Nephron (organoid): ENCODE measurements at regions not wholly inside any gene's neighbourhood (a gene's known extent, or its start where the extent isn't known, plus 50 kb on each side); places are given as distances from the start of the nearest gene placed in this dataset.

Experiments used
- H3K27ac Mint-ChIP-seq, 3 experiments: 2 replicates each; pipeline ENCODE4 v1.8.0; 2020; ENCODE audit warnings: mixed read lengths in 3 of 3, mild to moderate bottlenecking in 2 of 3, moderate library complexity in 1 of 3
- H3K27me3 Mint-ChIP-seq: 2 replicates; pipeline ENCODE4 v1.8.0; 2021; ENCODE audit warnings: low read depth, mild to moderate bottlenecking, moderate library complexity, mixed read lengths
- H3K36me3 Mint-ChIP-seq: 2 replicates; pipeline ENCODE4 v1.8.0; 2020; ENCODE audit warnings: low read depth, mixed read lengths
- H3K4me1 Mint-ChIP-seq: 2 replicates; pipeline ENCODE4 v1.8.0; 2020; ENCODE audit warnings: mixed read lengths
- H3K4me3 Mint-ChIP-seq, 3 experiments: 2 replicates each; pipeline ENCODE4 v1.8.0; 2020; ENCODE audit warnings: mild to moderate bottlenecking in 3 of 3, mixed read lengths in 3 of 3, moderate library complexity in 2 of 3
- H3K9me3 Mint-ChIP-seq: 2 replicates; pipeline ENCODE4 v1.8.0; 2020; ENCODE audit warnings: mixed read lengths
- CTCF ChIP-seq, 3 experiments: fragments of 200-600 bp; sonication (generic); IDR thresholded peaks; one replicate each; pipeline ENCODE4 v1.5.0; 2021; ENCODE audit warnings: antibody characterized with exemption in 3 of 3; ENCODE audit not compliant: unreplicated experiment in 3 of 3

DNA sequence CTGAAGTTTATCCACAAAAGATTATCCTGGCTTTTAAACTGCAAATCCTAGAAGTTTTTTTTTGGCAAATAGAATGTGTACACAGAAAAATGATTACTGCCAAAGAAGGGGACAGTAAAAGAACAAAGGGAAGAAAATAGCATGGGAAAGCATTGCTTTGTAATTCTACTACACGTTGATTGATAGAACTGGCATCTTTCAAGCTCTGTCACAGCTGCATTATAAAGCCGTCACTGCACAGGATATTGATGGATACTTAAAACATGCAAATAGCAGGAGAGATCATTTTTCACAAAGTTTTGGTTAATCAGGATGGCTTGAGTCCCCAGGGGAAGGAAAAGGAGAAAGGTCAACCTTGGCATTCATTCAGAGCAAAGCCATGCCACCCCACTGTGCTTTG, 183.7 kb upstream of the RRP15 start:
- no peak for TF ChIP-seq CTCF (IDR thresholded peaks at IDR 0.05; ENCODE audit: unreplicated experiment in 3 of 3)
- Mint-ChIP-seq H3K4me3 (no peak overlapping the region), H3K4me1 (no peaks in the 10 kb centered on the region), H3K27ac (no peak overlapping the region), H3K36me3 (no peaks in the 10 kb centered on the region), H3K9me3 (peaks cover 12% of the 10 kb centered on the region), H3K27me3 (no peaks in the 10 kb centered on the region)

GRCh38 chr1:218108034-218108433, 177.1 kb upstream of the RRP15 start:
- Mint-ChIP-seq H3K4me3 (no peak overlapping the region), H3K27me3 (no peaks in the 10 kb centered on the region), H3K27ac (no peak overlapping the region), H3K4me1 (no peaks in the 10 kb centered on the region), H3K9me3 (peaks cover 10% of the 10 kb centered on the region), H3K36me3 (no peaks in the 10 kb centered on the region)
- no peak for TF ChIP-seq CTCF (IDR thresholded peaks at IDR 0.05; ENCODE audit: unreplicated experiment in 3 of 3)

DNA sequence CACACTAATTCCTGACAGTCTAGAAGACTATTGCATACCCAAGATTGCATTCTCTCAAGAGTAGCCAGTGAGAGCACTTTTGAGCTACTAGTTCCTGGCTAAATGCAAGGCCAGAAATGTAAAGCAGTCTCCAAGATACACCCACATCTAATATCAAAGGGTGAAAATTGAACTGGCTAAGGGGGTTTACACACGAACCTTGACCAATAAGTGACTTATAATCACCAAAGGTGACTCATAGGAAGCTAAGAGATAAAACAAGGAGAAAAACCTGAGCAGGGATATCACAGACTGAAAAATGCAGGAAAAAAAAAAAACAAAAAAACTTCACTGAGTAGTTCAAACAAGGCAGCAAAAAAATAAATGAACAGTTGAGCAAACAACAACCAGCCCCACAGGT, 172.2 kb upstream of the RRP15 start:
- Mint-ChIP-seq H3K4me3 (no peak overlapping the region), H3K27ac (peak overlapping the region in 1 of 3 experiments; percentile 54), H3K36me3 (no peaks in the 10 kb centered on the region), H3K4me1 (no peaks in the 10 kb centered on the region), H3K27me3 (no peaks in the 10 kb centered on the region), H3K9me3 (peaks cover 25% of the 10 kb centered on the region)
- TF ChIP-seq CTCF (IDR thresholded peaks at IDR 0.05; ENCODE audit: unreplicated experiment in 3 of 3): no peak

- no peaks in the 10 kb centered on the region for H3K4me1 Mint-ChIP-seq
- H3K4me3 Mint-ChIP-seq: no peak overlapping the region
- no peaks in the 10 kb centered on the region for H3K9me3 Mint-ChIP-seq
- H3K27me3 Mint-ChIP-seq: no peaks in the 10 kb centered on the region
- H3K36me3 Mint-ChIP-seq: no peaks in the 10 kb centered on the region
- no peak for TF ChIP-seq CTCF (IDR thresholded peaks at IDR 0.05; ENCODE audit: unreplicated experiment in 3 of 3)
- H3K27ac Mint-ChIP-seq: no peak overlapping the region
Observed at GRCh38 chr1:218123968-218124367, 161.1 kb upstream of the RRP15 start.

DNA sequence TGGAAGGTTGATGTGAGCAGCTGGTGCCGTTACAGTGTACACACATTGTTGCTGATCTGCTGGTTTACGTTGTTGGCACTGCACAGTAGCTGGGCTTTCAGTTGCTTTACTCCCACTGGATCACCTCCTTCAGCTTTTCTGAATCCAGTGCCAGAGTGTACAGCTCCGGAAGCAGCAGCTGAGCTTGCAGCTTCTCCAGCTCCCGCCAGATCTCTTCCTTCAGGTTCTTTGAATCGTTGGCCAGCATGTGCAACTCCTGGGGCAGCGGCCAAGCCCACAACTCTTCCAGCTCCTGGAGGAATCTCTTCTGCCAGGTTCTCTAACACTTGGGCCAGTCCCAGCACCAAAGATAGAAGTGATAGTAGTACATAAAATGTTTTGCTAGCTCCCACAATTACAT, 149.7 kb upstream of the RRP15 start:
- peaks cover 14% of the 10 kb centered on the region for H3K9me3 Mint-ChIP-seq
- H3K36me3 Mint-ChIP-seq: no peaks in the 10 kb centered on the region
- no peak overlapping the region for H3K27ac Mint-ChIP-seq
- peaks cover 3% of the 10 kb centered on the region for H3K27me3 Mint-ChIP-seq
- no peaks in the 10 kb centered on the region for H3K4me1 Mint-ChIP-seq
- no peak for TF ChIP-seq CTCF (IDR thresholded peaks at IDR 0.05; ENCODE audit: unreplicated experiment in 3 of 3)
- H3K4me3 Mint-ChIP-seq: no peak overlapping the region

DNA sequence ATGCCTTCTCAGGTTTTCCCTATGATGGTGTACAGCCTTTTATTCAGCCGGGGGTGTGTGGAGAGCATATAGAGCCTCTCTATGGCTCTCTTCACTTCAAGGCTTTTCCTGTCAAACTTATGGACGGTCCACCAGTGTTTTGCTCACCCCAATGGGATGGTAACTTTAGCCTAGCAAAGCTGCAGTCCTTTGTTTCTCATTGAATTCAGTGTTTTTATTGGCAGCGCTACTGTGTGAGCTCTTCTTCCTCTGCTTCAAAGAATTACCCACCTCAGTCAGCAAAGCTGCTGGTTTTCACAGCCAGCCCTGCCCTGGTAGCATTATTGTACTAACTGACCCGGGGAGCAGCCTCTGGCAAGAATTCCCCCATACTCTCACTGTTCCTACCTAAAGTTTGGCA, 145.3 kb upstream of the RRP15 start:
- Mint-ChIP-seq H3K36me3 (no peaks in the 10 kb centered on the region), H3K27ac (no peak overlapping the region), H3K27me3 (no peaks in the 10 kb centered on the region), H3K9me3 (peaks cover 14% of the 10 kb centered on the region), H3K4me1 (no peaks in the 10 kb centered on the region), H3K4me3 (no peak overlapping the region)
- TF ChIP-seq CTCF (IDR thresholded peaks at IDR 0.05; ENCODE audit: unreplicated experiment in 3 of 3): no peak
